Keratinocyte (primary cell): ENCODE measurements at regions not wholly inside any gene's neighbourhood (a gene's known extent, or its start where the extent isn't known, plus 50 kb on each side); places are given as distances from the start of the nearest gene placed in this dataset.

Source experiments
- CTCF ChIP-seq, 3 experiments: IDR thresholded peaks in 1 of 3; conservative IDR thresholded peaks in 1 of 3; optimal IDR thresholded peaks in 1 of 3; 2 replicates in 2 of 3; 3 replicates in 1 of 3; pipeline versions ENCODE3 to v1.5.1; 2011; ENCODE audit warnings: low read length in 3 of 3, mild to moderate bottlenecking in 3 of 3, moderate library complexity in 2 of 3, control low read depth in 1 of 3, inconsistent platforms in 1 of 3; ENCODE audit not compliant: insufficient read depth in 2 of 3; ENCODE audit errors: extremely low read depth in 1 of 3
- EZH2 ChIP-seq: IDR thresholded peaks from one replicate; pipeline ENCODE4 v1.6.1; 2012; ENCODE audit warnings: inconsistent platforms, mild to moderate bottlenecking, low read length, moderate library complexity

- TF ChIP-seq CTCF (optimal IDR thresholded peaks at IDR 0.05 in 1 of 3, IDR thresholded peaks at IDR 0.05 in 1 of 3, conservative IDR thresholded peaks at IDR 0.05 in 1 of 3; ENCODE audit: extremely low read depth in 1 of 3, insufficient read depth in 2 of 3, low read length in 3 of 3) = no peak
- TF ChIP-seq EZH2 = no peak
Measured at GRCh38 chr11:95301474-95301873, 70.5 kb upstream of the SESN3 start.
